SK-N-MC (cell line): ENCODE measurements at regions not wholly inside any gene's neighbourhood (a gene's known extent, or its start where the extent isn't known, plus 50 kb on each side); places are given as distances from the start of the nearest gene placed in this dataset.
"Not testable (repeated sequence)": the region's sequence is repeated elsewhere in the genome, so short reads cannot be mapped to it uniquely, and the experiment has no call there.

ENCODE experiments used
- DNase-seq: peaks from one replicate; pipeline ENCODE4 v3.0.0-alpha.2; 2011; ENCODE audit warnings: low read depth, low spot score
- H3K27ac ChIP-seq: fragments of 200-600 bp; sonication (generic); 2 replicates; pipeline ENCODE4 v1.5.1; 2016; ENCODE audit warnings: mixed run types
- H3K36me3 ChIP-seq: fragments of 200-600 bp; sonication (generic); 2 replicates; pipeline ENCODE4 v1.6.1; 2017; ENCODE audit warnings: antibody characterized with exemption, low read length, mixed read lengths; ENCODE audit not compliant: insufficient read depth
- H3K4me3 ChIP-seq: fragments of 200-600 bp; sonication (generic); 2 replicates; pipeline ENCODE4 v1.5.1; 2016
- H3K9ac ChIP-seq: fragments of 200-600 bp; sonication (generic); 2 replicates; pipeline ENCODE4 v1.8.0; 2017; ENCODE audit warnings: mixed run types, mixed read lengths; ENCODE audit not compliant: insufficient read length
- H3K9me3 ChIP-seq: fragments of 200-600 bp; sonication (generic); 2 replicates; pipeline ENCODE4 v1.6.1; 2017; ENCODE audit warnings: low read depth, mild to moderate bottlenecking, antibody characterized with exemption, low read length, moderate library complexity, mixed read lengths
- EZH2 ChIP-seq: fragments of 200-600 bp; sonication (generic); IDR thresholded peaks from one replicate; pipeline ENCODE4 v1.6.1; 2017; ENCODE audit warnings: antibody characterized with exemption
- FOXP2 ChIP-seq: optimal IDR thresholded peaks from 2 replicates; pipeline ENCODE3; 2011; ENCODE audit warnings: mild to moderate bottlenecking, moderate library complexity; ENCODE audit not compliant: insufficient read depth; ENCODE audit errors: extremely low read length, control extremely low read depth
- POLR2AphosphoS5 ChIP-seq: IDR thresholded peaks from 2 replicates; pipeline ENCODE4 v1.6.1; 2012; ENCODE audit warnings: mild to moderate bottlenecking, low read depth, low read length, borderline replicate concordance

GRCh38 chr15:38642689-38643270 lies 78.2 kb upstream of the RASGRP1 start:
- no peaks in the 10 kb centered on the region for H3K36me3 ChIP-seq
- H3K4me3 ChIP-seq, result no peak overlapping the region
- no peak for TF ChIP-seq EZH2
- no peak for TF ChIP-seq POLR2AphosphoS5
- TF ChIP-seq FOXP2, result no peak
- no peak overlapping the region for H3K27ac ChIP-seq
- DNase-seq, result no peak
- H3K9ac ChIP-seq, result no peak overlapping the region
- no peaks in the 10 kb centered on the region for H3K9me3 ChIP-seq

GRCh38 chr15:38644353-38644752 lies 79.7 kb upstream of the RASGRP1 start:
- not testable (repeated sequence) for H3K36me3 ChIP-seq, H3K4me3 ChIP-seq, H3K9ac ChIP-seq, DNase-seq, H3K9me3 ChIP-seq, H3K27ac ChIP-seq

- H3K9ac ChIP-seq, result no peak overlapping the region
- no peak overlapping the region for H3K27ac ChIP-seq
- no peaks in the 10 kb centered on the region for H3K36me3 ChIP-seq
Observed at GRCh38 chr15:38646716-38647115, 82.1 kb upstream of the RASGRP1 start.

GRCh38 chr15:38647683-38648082 lies 83.1 kb upstream of the RASGRP1 start:
- DNase-seq, result no peak
- no peak overlapping the region for H3K27ac ChIP-seq

More at GRCh38 chr15:38646716-38647115, 82.1 kb upstream of the RASGRP1 start:
- TF ChIP-seq POLR2AphosphoS5 (no peak), EZH2 (no peak), FOXP2 (no peak)
- no peak for DNase-seq
- no peak overlapping the region for H3K4me3 ChIP-seq
- H3K9me3 ChIP-seq, result no peaks in the 10 kb centered on the region

GRCh38 chr15:38648121-38648843 lies 83.7 kb upstream of the RASGRP1 start:
- Histone ChIP-seq H3K4me3 (no peak overlapping the region), H3K9me3 (no peaks in the 10 kb centered on the region), H3K9ac (no peak overlapping the region), H3K36me3 (no peaks in the 10 kb centered on the region), H3K27ac (no peak overlapping the region)
- no peak for TF ChIP-seq POLR2AphosphoS5
- TF ChIP-seq EZH2, result no peak
- TF ChIP-seq FOXP2, result no peak
- DNase-seq, result no peak

More at GRCh38 chr15:38647683-38648082, 83.1 kb upstream of the RASGRP1 start:
- Histone ChIP-seq H3K36me3 (no peaks in the 10 kb centered on the region), H3K4me3 (no peak overlapping the region), H3K9me3 (no peaks in the 10 kb centered on the region), H3K9ac (no peak overlapping the region)
- no peak for TF ChIP-seq EZH2
- TF ChIP-seq FOXP2, result no peak
- TF ChIP-seq POLR2AphosphoS5, result no peak

GRCh38 chr15:38650384-38650783 lies 85.8 kb upstream of the RASGRP1 start:
- no peak for DNase-seq
- no peak overlapping the region for H3K4me3 ChIP-seq
- H3K36me3 ChIP-seq, result no peaks in the 10 kb centered on the region
- no peak overlapping the region for H3K27ac ChIP-seq
- H3K9me3 ChIP-seq, result no peaks in the 10 kb centered on the region
- H3K9ac ChIP-seq, result no peak overlapping the region
- TF ChIP-seq FOXP2 (no peak), EZH2 (no peak), POLR2AphosphoS5 (no peak)

GRCh38 chr15:38650936-38651327 lies 86.3 kb upstream of the RASGRP1 start:
- H3K36me3 ChIP-seq, result no peaks in the 10 kb centered on the region
- H3K4me3 ChIP-seq, result no peak overlapping the region
- H3K27ac ChIP-seq, result no peak overlapping the region
- DNase-seq, result no peak
- no peaks in the 10 kb centered on the region for H3K9me3 ChIP-seq
- no peak overlapping the region for H3K9ac ChIP-seq
- TF ChIP-seq FOXP2 (no peak), EZH2 (no peak), POLR2AphosphoS5 (no peak)

GRCh38 chr15:38651328-38652038 lies 86.9 kb upstream of the RASGRP1 start:
- H3K9ac ChIP-seq, result no peak overlapping the region
- no peaks in the 10 kb centered on the region for H3K9me3 ChIP-seq
- H3K27ac ChIP-seq, result no peak overlapping the region
- TF ChIP-seq POLR2AphosphoS5, result no peak
- no peak for TF ChIP-seq EZH2
- no peak for TF ChIP-seq FOXP2
- H3K36me3 ChIP-seq, result no peaks in the 10 kb centered on the region
- DNase-seq, result no peak
- H3K4me3 ChIP-seq, result no peak overlapping the region
